ENCODE measurements at regions not wholly inside any gene's neighbourhood (a gene's known extent, or its start where the extent isn't known, plus 50 kb on each side); places are given as distances from the start of the nearest gene placed in this dataset.

DNA sequence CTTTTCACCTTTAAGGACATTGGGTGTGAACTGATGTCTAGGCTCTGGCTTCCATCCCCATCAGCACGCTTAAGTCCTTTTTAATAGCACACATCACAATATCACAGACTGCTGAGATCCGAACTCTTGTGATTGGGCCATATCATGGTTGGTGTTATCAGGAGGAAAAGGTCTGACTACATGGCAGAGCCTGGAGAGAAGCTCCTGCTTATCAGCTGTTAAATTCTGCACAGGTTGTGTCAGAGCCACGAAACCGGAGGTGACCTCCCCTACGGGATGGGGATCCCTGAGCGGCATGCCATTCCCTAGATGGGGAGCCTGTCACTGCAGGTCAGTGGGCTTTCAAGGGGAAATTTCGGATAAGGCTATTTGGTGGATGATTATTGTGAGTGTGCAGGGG is 182.4 kb downstream of the INHBA start:
- TF ChIP-seq POLR2A (IDR thresholded peaks at IDR 0.05; ENCODE audit: low read depth, low read length) (no peak), POLR2AphosphoS5 (IDR thresholded peaks at IDR 0.05; ENCODE audit: low read depth, low read length) (no peak), TAF1 (IDR thresholded peaks at IDR 0.05; ENCODE audit: borderline replicate concordance, low read depth, low read length) (no peak)
